ENCODE measurements at regions not wholly inside any gene's neighbourhood (a gene's known extent, or its start where the extent isn't known, plus 50 kb on each side); places are given as distances from the start of the nearest gene placed in this dataset.

- Histone ChIP-seq H3K4me3 (replicated peaks in 1 of 2; ENCODE audit: low read depth in 1 of 2, low read length in 2 of 2) (no peak overlapping the region), H2AFZ (ENCODE audit: low read depth, low read length, poor library complexity, severe bottlenecking) (no peak overlapping the region), H3K27ac (ENCODE audit: low read depth, low read length) (no peak overlapping the region), H3K9me3 (ENCODE audit: control insufficient read depth in 1 of 2, insufficient read depth in 1 of 2, low read depth in 1 of 2, low read length in 2 of 2) (no peaks in the 10 kb centered on the region), H3K4me1 (ENCODE audit: control insufficient read depth in 1 of 2, insufficient read depth in 2 of 2, low read length in 2 of 2) (no peaks in the 10 kb centered on the region), H3K79me2 (ENCODE audit: insufficient read depth, low read length) (no peaks in the 10 kb centered on the region), H4K20me1 (ENCODE audit: insufficient read depth) (no peaks in the 10 kb centered on the region), H3K27me3 (ENCODE audit: insufficient read depth, low read length) (no peaks in the 10 kb centered on the region), H3K36me3 (ENCODE audit: control insufficient read depth in 1 of 2, insufficient read depth in 2 of 2, low read length in 2 of 2) (no peaks in the 10 kb centered on the region), H3K4me2 (ENCODE audit: low read length) (no peak overlapping the region), H3K9ac (ENCODE audit: low read length) (no peak overlapping the region), H3K9me2 (ENCODE audit: insufficient read depth) (no peaks in the 10 kb centered on the region)
- no peak for DNase-seq (ENCODE audit: low read depth, low spot score)
- ChIA-PET POLR2A (no interaction called here), RAD21 (ENCODE audit: low non-redundant PET in 1 of 2, low total read pairs in 2 of 2, uncharacterized antibody in 2 of 2, unreplicated experiment in 2 of 2) (no interaction called here), CTCF (no interaction called here)
- BruUV-seq (replicated peaks) = no TSS peak
- ATAC-seq = no peak
- TF ChIP-seq EZH2phosphoT487 (IDR thresholded peaks at IDR 0.05; ENCODE audit: borderline replicate concordance) (no peak), CBX3 (IDR thresholded peaks at IDR 0.05; ENCODE audit: low read depth) (no peak), EGR1 (IDR thresholded peaks at IDR 0.05; ENCODE audit: low read depth) (no peak), TCF7L2 (IDR thresholded peaks at IDR 0.05; ENCODE audit: borderline replicate concordance, extremely low read depth, insufficient read depth, insufficient read length) (no peak), CTCF (IDR thresholded peaks at IDR 0.05 in 2 of 3, conservative IDR thresholded peaks at IDR 0.05 in 1 of 3; ENCODE audit: borderline replicate concordance in 1 of 3, insufficient read depth in 1 of 3, low read depth in 2 of 3, low read length in 2 of 3) (no peak), CEBPB (IDR thresholded peaks at IDR 0.05; ENCODE audit: low read depth) (no peak), ELF1 (IDR thresholded peaks at IDR 0.05; ENCODE audit: borderline replicate concordance, low read depth) (no peak), SRF (IDR thresholded peaks at IDR 0.05; ENCODE audit: low read depth) (no peak)
- intact Hi-C loops (cut with micrococcal nuclease) = no loop called here
Measured at GRCh38 chr12:115433014-115433634, 749.1 kb upstream of the TBX3 start.

GRCh38 chr12:115430636-115431035 lies 746.7 kb upstream of the TBX3 start:
- Histone ChIP-seq H3K9me2 (ENCODE audit: insufficient read depth) (no peaks in the 10 kb centered on the region), H2AFZ (ENCODE audit: low read depth, low read length, poor library complexity, severe bottlenecking) (no peak overlapping the region), H3K9me3 (ENCODE audit: control insufficient read depth in 1 of 2, insufficient read depth in 1 of 2, low read depth in 1 of 2, low read length in 2 of 2) (no peaks in the 10 kb centered on the region), H3K9ac (ENCODE audit: low read length) (no peak overlapping the region), H3K27ac (ENCODE audit: low read depth, low read length) (no peak overlapping the region), H3K36me3 (ENCODE audit: control insufficient read depth in 1 of 2, insufficient read depth in 2 of 2, low read length in 2 of 2) (no peaks in the 10 kb centered on the region), H3K79me2 (ENCODE audit: insufficient read depth, low read length) (no peaks in the 10 kb centered on the region), H3K4me1 (ENCODE audit: control insufficient read depth in 1 of 2, insufficient read depth in 2 of 2, low read length in 2 of 2) (no peaks in the 10 kb centered on the region), H3K4me2 (ENCODE audit: low read length) (no peak overlapping the region), H4K20me1 (ENCODE audit: insufficient read depth) (no peaks in the 10 kb centered on the region), H3K4me3 (replicated peaks in 1 of 2; ENCODE audit: low read depth in 1 of 2, low read length in 2 of 2) (no peak overlapping the region), H3K27me3 (ENCODE audit: insufficient read depth, low read length) (no peaks in the 10 kb centered on the region)
- ChIA-PET RAD21 (ENCODE audit: low non-redundant PET in 1 of 2, low total read pairs in 2 of 2, uncharacterized antibody in 2 of 2, unreplicated experiment in 2 of 2) (no interaction called here), CTCF (no interaction called here), POLR2A (no interaction called here)
- TF ChIP-seq JUND (IDR thresholded peaks at IDR 0.05) = no peak
- no peak for TF ChIP-seq EZH2phosphoT487 (IDR thresholded peaks at IDR 0.05; ENCODE audit: borderline replicate concordance)
- no peak for TF ChIP-seq POLR2AphosphoS5 (IDR thresholded peaks at IDR 0.05; ENCODE audit: low read depth, low read length)
- no TSS peak for BruUV-seq (replicated peaks)
- no peak for ATAC-seq
- intact Hi-C loops (cut with micrococcal nuclease) = no loop called here
- DNase-seq (ENCODE audit: low read depth, low spot score) = no peak

Data from HCT116 (cell line).